Astrocyte (in vitro differentiated cells and primary cell): ENCODE measurements at regions not wholly inside any gene's neighbourhood (a gene's known extent, or its start where the extent isn't known, plus 50 kb on each side); places are given as distances from the start of the nearest gene placed in this dataset.
A peak's percentile ranks its signal among the peaks of the same experiment; 100 is the strongest.

Source experiments
- DNase-seq: peaks from one replicate; pipeline ENCODE4 v3.0.0-alpha.2; 2010; ENCODE audit warnings: low read depth
- FAIRE-seq: peaks from 2 replicates; lab custom pipeline; 2011; peaks lifted over from hg19 to GRCh38; lab: Jason Lieb, UNC
- H2AFZ ChIP-seq: 2 replicates; pipeline ENCODE4 v1.6.0; 2012; ENCODE audit warnings: low read depth, low read length, inconsistent platforms
- H3K27ac ChIP-seq: 2 replicates; pipeline ENCODE4 v1.5.1; 2011; ENCODE audit warnings: low read depth, low read length, inconsistent platforms
- H3K27me3 ChIP-seq: 2 replicates; pipeline ENCODE4 v1.6.0; 2011; ENCODE audit warnings: low read length, inconsistent platforms; ENCODE audit not compliant: insufficient read depth
- H3K36me3 ChIP-seq: 2 replicates; pipeline ENCODE4 v1.5.1; 2011; ENCODE audit warnings: low read length, inconsistent platforms; ENCODE audit not compliant: insufficient read depth
- H3K4me1 ChIP-seq: 2 replicates; pipeline ENCODE4 v1.5.1; 2011; ENCODE audit warnings: low read length, inconsistent platforms; ENCODE audit not compliant: insufficient read depth
- H3K4me2 ChIP-seq: 2 replicates; pipeline ENCODE4 v1.6.0; 2012; ENCODE audit warnings: low read length, inconsistent platforms
- H3K4me3 ChIP-seq: 2 replicates; pipeline ENCODE4 v1.5.1; 2011; ENCODE audit warnings: low read depth, mild to moderate bottlenecking, low read length, inconsistent platforms; ENCODE audit not compliant: insufficient read depth
- H3K79me2 ChIP-seq: 2 replicates; pipeline ENCODE4 v1.6.0; 2012; ENCODE audit warnings: mild to moderate bottlenecking, low read length, inconsistent platforms; ENCODE audit not compliant: insufficient read depth
- H3K9ac ChIP-seq: 2 replicates; pipeline ENCODE4 v1.6.0; 2012; ENCODE audit warnings: mild to moderate bottlenecking, low read length, inconsistent platforms
- H3K9me3 ChIP-seq: 2 replicates; pipeline ENCODE4 v1.5.1; 2012; ENCODE audit warnings: low read depth, mild to moderate bottlenecking, low read length, inconsistent platforms; ENCODE audit not compliant: insufficient read depth
- H4K20me1 ChIP-seq: 2 replicates; pipeline ENCODE4 v1.6.0; 2012; ENCODE audit warnings: low read length, inconsistent platforms; ENCODE audit not compliant: insufficient read depth
- H3K27ac Mint-ChIP-seq: one replicate; pipeline ENCODE4 v1.8.0; 2021; ENCODE audit warnings: mild to moderate bottlenecking, mixed read lengths; ENCODE audit not compliant: unreplicated experiment
- H3K27me3 Mint-ChIP-seq: one replicate; pipeline ENCODE4 v1.8.0; 2021; ENCODE audit warnings: low read depth, mixed read lengths; ENCODE audit not compliant: unreplicated experiment
- H3K36me3 Mint-ChIP-seq: one replicate; pipeline ENCODE4 v1.8.0; 2021; ENCODE audit warnings: low read depth, mixed read lengths; ENCODE audit not compliant: unreplicated experiment
- H3K4me1 Mint-ChIP-seq: one replicate; pipeline ENCODE4 v1.8.0; 2021; ENCODE audit warnings: low read depth, mixed read lengths; ENCODE audit not compliant: unreplicated experiment
- H3K4me3 Mint-ChIP-seq: one replicate; pipeline ENCODE4 v1.8.0; 2021; ENCODE audit warnings: mild to moderate bottlenecking, moderate library complexity, mixed read lengths; ENCODE audit not compliant: unreplicated experiment
- H3K9me3 Mint-ChIP-seq: one replicate; pipeline ENCODE4 v1.8.0; 2021; ENCODE audit warnings: mild to moderate bottlenecking, mixed read lengths; ENCODE audit not compliant: unreplicated experiment
- CTCF ChIP-seq: IDR thresholded peaks from 2 replicates; pipeline ENCODE4 v1.5.1; 2011; ENCODE audit warnings: low read depth, mild to moderate bottlenecking, inconsistent platforms, low read length, moderate library complexity; ENCODE audit not compliant: insufficient read depth
- EZH2 ChIP-seq: IDR thresholded peaks from 2 replicates; pipeline ENCODE4 v1.6.1; 2012; ENCODE audit warnings: mild to moderate bottlenecking, low read length, inconsistent platforms; ENCODE audit not compliant: insufficient read depth

GRCh38 chr15:88323976-88324740 is 67.6 kb upstream of the NTRK3 start:
- peak overlapping the region; percentile 22 for H2AFZ ChIP-seq
- Mint-ChIP-seq H3K9me3 (peaks cover 5% of the 10 kb centered on the region), H3K36me3 (no peaks in the 10 kb centered on the region), H3K4me3 (no peak overlapping the region), H3K27me3 (peaks cover 17% of the 10 kb centered on the region), H3K4me1 (no peaks in the 10 kb centered on the region), H3K27ac (no peak overlapping the region)
- no peaks in the 10 kb centered on the region for H3K9me3 ChIP-seq
- H3K79me2 ChIP-seq: no peaks in the 10 kb centered on the region
- TF ChIP-seq EZH2: no peak
- TF ChIP-seq CTCF: no peak
- peak overlapping the region; percentile 22 for H3K27ac ChIP-seq
- no peaks in the 10 kb centered on the region for H3K36me3 ChIP-seq
- no peaks in the 10 kb centered on the region for H4K20me1 ChIP-seq
- H3K4me1 ChIP-seq: peaks cover 5% of the 10 kb centered on the region
- DNase-seq (peak; percentile 78), FAIRE-seq (no peak)
- H3K4me2 ChIP-seq: peak overlapping the region; percentile 12
- no peak overlapping the region for H3K9ac ChIP-seq
- no peak overlapping the region for H3K4me3 ChIP-seq
- H3K27me3 ChIP-seq: no peaks in the 10 kb centered on the region

- TF ChIP-seq EZH2: no peak
- no peak for TF ChIP-seq CTCF
- peaks cover 5% of the 10 kb centered on the region for H3K4me1 ChIP-seq
- no peaks in the 10 kb centered on the region for H3K27me3 ChIP-seq
- no peak overlapping the region for H3K4me3 ChIP-seq
- H3K36me3 Mint-ChIP-seq: no peaks in the 10 kb centered on the region
- no peak overlapping the region for H3K9ac ChIP-seq
- H3K27ac ChIP-seq: no peak overlapping the region
- FAIRE-seq (no peak), DNase-seq (no peak)
- H3K27me3 Mint-ChIP-seq: peaks cover 14% of the 10 kb centered on the region
- no peaks in the 10 kb centered on the region for H3K9me3 ChIP-seq
- no peak overlapping the region for H3K4me2 ChIP-seq
- H3K4me3 Mint-ChIP-seq: no peak overlapping the region
- no peaks in the 10 kb centered on the region for H3K36me3 ChIP-seq
- H3K79me2 ChIP-seq: no peaks in the 10 kb centered on the region
- peaks cover 5% of the 10 kb centered on the region for H3K9me3 Mint-ChIP-seq
- no peaks in the 10 kb centered on the region for H3K4me1 Mint-ChIP-seq
- H3K27ac Mint-ChIP-seq: no peak overlapping the region
- H4K20me1 ChIP-seq: no peaks in the 10 kb centered on the region
- no peak overlapping the region for H2AFZ ChIP-seq
Observed at GRCh38 chr15:88323468-88323867, 66.9 kb upstream of the NTRK3 start.

- Mint-ChIP-seq H3K4me3 (no peak overlapping the region), H3K27me3 (peaks cover 21% of the 10 kb centered on the region), H3K9me3 (peaks cover 5% of the 10 kb centered on the region), H3K27ac (no peak overlapping the region), H3K36me3 (no peaks in the 10 kb centered on the region), H3K4me1 (no peaks in the 10 kb centered on the region)
- Histone ChIP-seq H3K9ac (no peak overlapping the region), H3K36me3 (no peaks in the 10 kb centered on the region), H2AFZ (no peak overlapping the region), H3K4me1 (peaks cover 5% of the 10 kb centered on the region), H3K4me3 (no peak overlapping the region), H3K4me2 (no peak overlapping the region), H4K20me1 (no peaks in the 10 kb centered on the region), H3K27ac (no peak overlapping the region), H3K27me3 (no peaks in the 10 kb centered on the region), H3K9me3 (no peaks in the 10 kb centered on the region), H3K79me2 (no peaks in the 10 kb centered on the region)
- peak; percentile 16 for DNase-seq
- no peak for FAIRE-seq
- TF ChIP-seq CTCF: no peak
- no peak for TF ChIP-seq EZH2
Observed at GRCh38 chr15:88322461-88322860, 65.9 kb upstream of the NTRK3 start.
